ENCODE measurements at regions not wholly inside any gene's neighbourhood (a gene's known extent, or its start where the extent isn't known, plus 50 kb on each side); places are given as distances from the start of the nearest gene placed in this dataset.

GRCh38 chr2:378364-378763 is 90.5 kb upstream of the ALKAL2 start:
- no peak for TF ChIP-seq CTCF (IDR thresholded peaks at IDR 0.05; ENCODE audit: low read depth, low read length)
- no peak for DNase-seq (ENCODE audit: extremely low read depth, low read depth)

- no peak for TF ChIP-seq CTCF (IDR thresholded peaks at IDR 0.05; ENCODE audit: low read depth, low read length)
- no peak for DNase-seq (ENCODE audit: extremely low read depth, low read depth)
These were observed 89.5 kb upstream of the ALKAL2 start for GRCh38 chr2:377414-377813.

- no peak for DNase-seq (ENCODE audit: extremely low read depth, low read depth)
- no peak for TF ChIP-seq CTCF (IDR thresholded peaks at IDR 0.05; ENCODE audit: low read depth, low read length)
These were observed 88.0 kb upstream of the ALKAL2 start for GRCh38 chr2:375956-376307.

GRCh38 chr2:375270-375955 is 87.5 kb upstream of the ALKAL2 start:
- DNase-seq (ENCODE audit: extremely low read depth, low read depth): no peak
- no peak for TF ChIP-seq CTCF (IDR thresholded peaks at IDR 0.05; ENCODE audit: low read depth, low read length)

GRCh38 chr2:368386-368785 is 80.5 kb upstream of the ALKAL2 start:
- TF ChIP-seq CTCF (IDR thresholded peaks at IDR 0.05; ENCODE audit: low read depth, low read length): no peak

GRCh38 chr2:367246-367645 is 79.4 kb upstream of the ALKAL2 start:
- no peak for DNase-seq (ENCODE audit: extremely low read depth, low read depth)
- TF ChIP-seq CTCF (IDR thresholded peaks at IDR 0.05; ENCODE audit: low read depth, low read length): no peak

More at GRCh38 chr2:368386-368785, 80.5 kb upstream of the ALKAL2 start:
- no peak for DNase-seq (ENCODE audit: extremely low read depth, low read depth)

GRCh38 chr2:366706-367105 is 78.8 kb upstream of the ALKAL2 start:
- DNase-seq (ENCODE audit: extremely low read depth, low read depth): no peak
- TF ChIP-seq CTCF (IDR thresholded peaks at IDR 0.05; ENCODE audit: low read depth, low read length): no peak
